GM18868 (cell line): ENCODE measurements at regions not wholly inside any gene's neighbourhood (a gene's known extent, or its start where the extent isn't known, plus 50 kb on each side); places are given as distances from the start of the nearest gene placed in this dataset.

Experiments used
- ATAC-seq: cut with Tn5 transposase; IDR thresholded peaks from one replicate; pipeline ENCODE4 v1.9.1; 2021; ENCODE audit warnings: mild to moderate bottlenecking, moderate library complexity; ENCODE audit not compliant: unreplicated experiment

DNA sequence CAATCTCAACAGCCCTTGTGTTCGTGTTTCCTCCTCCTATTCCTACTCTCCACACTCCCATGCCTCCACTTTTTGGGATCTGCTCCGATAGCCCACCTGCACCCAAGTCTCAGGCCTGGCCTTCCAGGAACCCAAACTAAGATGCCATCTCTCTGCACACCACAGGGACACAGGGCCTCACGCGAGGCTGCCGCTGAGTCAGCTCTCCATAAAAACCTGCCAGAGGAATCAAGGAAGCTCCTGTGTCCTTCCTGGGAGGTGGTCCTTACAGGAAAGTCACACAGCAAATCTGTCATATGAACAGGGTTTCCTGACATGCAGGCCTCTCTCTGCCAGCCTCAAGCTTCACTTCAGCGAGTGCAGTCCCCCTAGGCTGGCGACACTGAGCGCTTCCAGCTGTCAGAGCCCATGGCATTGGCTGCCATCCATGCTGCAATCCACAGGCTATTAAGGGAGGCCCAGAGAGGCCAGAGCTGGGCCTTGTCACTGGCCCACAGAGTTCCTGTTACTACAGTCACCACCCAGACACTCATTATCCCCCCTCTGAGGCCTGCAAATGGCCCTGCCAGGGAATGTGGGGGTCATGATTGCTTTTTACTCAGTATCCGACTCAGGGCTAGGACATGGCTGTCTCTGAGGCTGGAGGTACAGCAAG lies 151.4 kb downstream of the OAT start:
- ATAC-seq: no peak

DNA sequence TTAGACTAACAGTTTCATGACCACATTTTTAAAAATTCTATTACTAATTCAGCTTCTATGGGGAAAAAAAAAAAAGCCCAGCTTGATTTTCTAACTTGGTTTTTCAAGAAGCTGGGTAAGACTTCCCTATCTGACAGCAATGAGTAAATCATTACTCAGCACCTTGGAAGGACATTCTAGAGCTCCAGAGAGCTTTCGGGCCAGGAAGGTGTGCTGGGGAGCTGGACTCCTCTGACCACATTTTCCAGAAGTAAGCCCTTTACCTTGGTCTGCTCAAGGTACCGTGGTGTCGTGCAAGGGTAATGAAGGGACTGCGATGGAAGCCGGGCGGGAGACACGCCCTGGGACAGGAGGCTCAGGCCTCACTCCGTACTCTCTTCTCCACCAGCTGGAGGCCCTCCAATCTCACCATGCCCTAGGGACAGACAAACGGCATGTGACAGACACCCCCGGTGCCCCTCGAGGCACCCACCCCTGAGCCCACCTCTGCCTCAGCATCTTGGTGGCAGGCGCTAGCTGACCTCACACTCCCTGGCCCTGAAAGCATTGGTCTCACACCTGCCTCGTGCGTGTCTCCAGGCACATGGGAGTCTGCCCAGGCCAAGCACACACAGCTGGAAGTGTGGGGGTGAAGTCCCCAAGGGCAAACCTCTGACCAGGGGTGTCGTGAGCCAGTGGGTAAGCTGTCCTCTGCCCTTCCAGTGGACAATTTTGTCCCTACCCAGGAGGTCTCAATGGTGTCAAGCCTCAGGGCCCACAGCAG lies 152.1 kb downstream of the OAT start:
- ATAC-seq: no peak

GRCh38 chr10:124265776-124266467 lies 152.8 kb downstream of the OAT start:
- ATAC-seq: no peak

- no peak for ATAC-seq
Observed at GRCh38 chr10:124265391-124265745, 153.4 kb downstream of the OAT start.

DNA sequence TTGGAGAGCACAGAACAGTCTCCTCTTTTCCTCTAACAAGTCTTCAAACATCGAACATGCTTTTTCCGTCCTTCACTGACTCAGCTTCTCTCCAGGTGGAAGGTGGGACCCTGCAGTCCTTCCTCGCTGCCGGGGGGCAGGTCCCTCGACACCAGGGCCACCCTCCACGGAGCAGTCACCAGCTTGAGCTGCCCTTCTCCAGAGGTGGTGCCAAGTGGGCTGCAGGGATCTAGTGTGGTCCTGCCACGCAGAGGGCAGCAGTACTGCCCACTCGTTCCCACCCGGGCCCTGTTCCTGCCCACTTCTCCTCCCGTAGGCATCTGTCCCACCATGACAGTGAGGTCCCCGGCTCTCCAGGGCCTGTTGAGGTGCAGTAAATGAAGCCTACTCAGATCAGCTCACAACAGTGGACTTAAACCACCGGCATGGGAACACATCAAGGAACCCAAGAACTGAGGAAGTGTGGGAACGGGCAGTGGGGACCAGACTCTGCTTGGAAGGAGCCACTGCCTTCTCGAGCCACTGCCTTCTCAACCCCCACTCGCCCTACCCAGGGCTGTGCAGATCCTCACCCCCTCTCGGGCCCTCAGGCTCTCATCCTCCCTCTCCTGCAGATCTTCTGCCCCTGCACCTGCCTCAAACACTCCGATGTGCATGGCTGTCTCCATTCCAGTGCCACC lies 153.9 kb downstream of the OAT start:
- no peak for ATAC-seq

- no peak for ATAC-seq
Observed at GRCh38 chr10:124264271-124264670, 154.5 kb downstream of the OAT start.

DNA sequence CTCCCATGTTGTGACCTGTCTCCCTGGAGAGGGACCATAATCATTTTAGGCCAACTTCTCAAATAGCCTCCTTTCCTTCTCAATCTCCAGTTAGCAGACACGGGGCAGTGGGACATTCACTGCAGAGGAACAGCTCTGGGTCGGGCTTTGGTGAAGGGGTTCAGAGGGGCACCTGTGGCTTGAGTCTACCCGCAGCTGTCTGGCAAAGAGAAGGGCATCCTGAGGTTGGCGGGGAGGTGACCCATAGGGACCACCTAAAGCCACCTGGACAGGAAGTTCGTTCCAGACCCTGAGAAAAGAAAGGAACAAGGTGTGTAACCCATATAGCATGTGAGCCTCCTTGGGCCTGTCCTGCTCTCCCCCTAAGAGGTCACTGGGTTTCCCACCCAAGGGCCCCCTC lies 155.0 kb downstream of the OAT start:
- no peak for ATAC-seq

DNA sequence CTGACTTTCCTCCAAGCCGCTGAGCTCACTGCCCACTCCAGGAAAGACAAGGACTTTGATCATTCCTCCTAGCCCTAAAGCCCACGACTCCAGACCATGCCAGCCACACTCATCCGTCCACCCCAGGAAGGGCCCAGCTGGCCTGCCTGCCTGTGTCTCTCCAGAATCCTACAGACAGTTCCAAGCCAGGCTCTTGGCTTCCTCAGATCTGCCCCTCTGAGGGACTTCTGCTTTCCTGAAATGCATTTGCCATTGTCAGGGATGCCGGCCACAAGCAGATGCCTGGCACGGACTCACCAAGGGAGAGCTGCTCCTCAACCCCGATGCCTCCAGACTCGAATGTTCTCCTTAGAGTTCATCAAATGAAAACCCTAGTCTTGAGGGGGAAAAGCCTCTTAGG lies 155.8 kb downstream of the OAT start:
- no peak for ATAC-seq

DNA sequence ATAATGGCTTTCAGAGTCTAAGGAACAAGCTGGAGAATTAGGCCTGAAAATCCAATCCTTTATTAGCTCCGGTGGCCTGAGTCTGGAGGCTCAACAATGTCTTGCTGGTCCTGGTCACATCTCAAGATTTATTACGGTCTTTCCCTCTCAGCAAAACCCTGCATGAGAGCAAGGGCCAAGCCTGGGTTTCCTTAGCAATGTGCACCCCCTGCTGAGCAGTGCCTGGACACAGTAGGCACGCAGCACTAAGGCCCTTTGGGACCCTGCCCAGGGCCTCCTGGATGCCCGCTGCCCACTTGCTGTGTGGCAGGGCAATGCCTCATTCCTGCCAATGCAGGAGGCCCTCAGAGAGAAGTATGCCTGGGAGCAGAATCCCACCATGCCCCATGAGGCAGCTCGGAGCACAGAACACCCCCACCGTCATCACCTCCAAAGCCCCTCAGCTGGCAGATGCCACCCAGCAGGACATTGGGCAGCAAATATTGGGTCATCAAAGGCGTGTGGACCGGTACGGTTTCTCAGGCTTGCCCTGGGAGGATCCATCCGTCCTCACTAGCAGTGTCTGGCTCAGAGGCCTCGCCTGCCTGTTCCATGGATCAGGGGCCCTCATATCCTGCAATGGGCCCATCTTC lies 156.4 kb downstream of the OAT start:
- ATAC-seq: no peak

DNA sequence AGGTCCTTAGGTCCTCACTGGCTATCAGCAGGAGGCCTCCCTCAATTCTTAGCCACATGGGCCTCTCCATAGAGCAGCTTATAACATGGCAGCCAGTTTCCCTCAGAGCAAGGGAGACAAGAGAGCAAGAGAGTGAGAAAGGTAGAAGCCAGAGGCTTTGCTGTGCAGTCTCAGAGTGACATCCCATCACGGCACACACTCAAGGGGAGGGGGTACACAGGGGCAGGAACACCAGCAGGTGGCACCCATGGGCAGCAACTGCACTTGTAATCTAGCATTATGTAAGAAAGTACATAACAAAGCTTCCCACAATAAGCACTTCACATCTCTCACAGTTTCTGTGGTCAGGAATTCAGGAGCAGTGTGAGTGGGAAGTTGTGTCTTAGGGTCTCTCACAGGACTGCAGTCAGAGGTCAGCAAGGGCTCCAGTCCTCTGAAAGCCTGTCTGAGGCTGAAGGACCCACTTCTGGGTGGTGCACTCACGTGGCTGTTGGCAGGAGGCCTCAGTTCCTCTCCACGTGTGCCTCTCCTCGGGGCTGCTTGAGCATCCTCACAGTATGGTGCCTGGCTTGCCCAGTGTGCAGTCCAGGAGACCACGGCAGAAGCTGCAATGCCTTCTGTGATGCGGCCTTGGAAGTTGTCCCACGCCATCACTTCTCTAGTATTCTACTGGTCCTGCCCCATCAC lies 159.4 kb downstream of the OAT start:
- ATAC-seq: no peak

DNA sequence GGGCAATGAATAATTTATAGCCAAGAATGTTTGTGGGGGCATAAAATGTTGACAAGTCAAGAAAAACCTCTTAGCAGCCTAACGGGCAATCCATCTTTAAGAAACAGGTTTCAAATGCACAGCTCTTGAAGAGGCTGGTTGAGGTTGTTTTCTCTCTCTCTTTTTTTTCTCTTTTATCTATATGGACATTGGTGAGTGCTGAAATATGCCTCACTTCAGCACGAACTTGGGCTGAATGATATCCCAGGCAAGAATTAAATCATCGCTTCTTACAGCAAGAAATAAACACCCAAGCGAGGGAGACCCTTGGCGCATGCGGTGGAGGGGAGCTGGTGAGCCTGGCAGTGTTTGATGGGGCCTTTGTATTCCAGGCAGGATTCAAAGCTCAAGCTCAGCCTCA lies 160.9 kb downstream of the OAT start:
- no peak for ATAC-seq

GRCh38 chr10:124256151-124256550 lies 162.6 kb downstream of the OAT start:
- no peak for ATAC-seq

DNA sequence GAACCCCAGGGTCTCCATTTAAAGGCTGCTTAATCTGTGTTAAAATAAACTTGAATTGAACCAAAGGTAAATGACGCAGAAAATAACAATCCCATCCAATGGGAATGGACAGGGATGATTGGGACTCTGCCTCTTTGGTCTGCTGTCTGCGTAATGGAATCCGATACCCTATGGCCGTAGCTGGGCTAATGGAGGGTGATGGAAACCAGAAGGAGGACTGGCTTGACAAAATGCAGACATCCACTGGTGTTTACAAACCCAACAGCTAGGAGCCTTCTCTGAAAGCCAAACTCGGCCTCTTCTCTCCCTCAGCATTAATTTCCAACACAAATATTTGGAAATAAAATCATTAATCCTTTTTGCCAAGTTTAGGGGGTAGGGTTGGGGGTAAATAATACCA lies 162.2 kb upstream of the CHST15 start:
- ATAC-seq: no peak

DNA sequence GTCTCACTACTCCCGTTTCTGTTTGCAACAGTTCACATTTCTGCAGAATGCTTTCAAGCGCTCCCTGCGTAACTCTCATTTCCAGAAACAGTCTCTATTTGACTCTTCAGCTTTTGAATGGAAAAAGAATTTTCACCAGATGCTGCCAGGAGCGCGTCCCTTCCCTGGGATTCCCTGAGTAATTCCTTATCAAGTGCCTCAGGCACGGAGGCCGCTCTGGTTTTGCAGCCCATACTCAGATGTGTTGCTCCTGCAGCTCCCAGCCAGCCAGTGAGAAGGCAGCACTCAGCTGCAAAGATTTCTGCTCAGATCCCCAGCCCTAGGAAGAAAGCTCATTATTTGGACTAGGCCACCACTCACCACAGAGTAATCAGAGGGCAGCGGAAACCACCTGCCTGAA lies 161.1 kb upstream of the CHST15 start:
- no peak for ATAC-seq

- no peak for ATAC-seq
Observed at GRCh38 chr10:124253006-124253405, 159.6 kb upstream of the CHST15 start.

- ATAC-seq: no peak
Observed at GRCh38 chr10:124252097-124252715, 158.8 kb upstream of the CHST15 start.

DNA sequence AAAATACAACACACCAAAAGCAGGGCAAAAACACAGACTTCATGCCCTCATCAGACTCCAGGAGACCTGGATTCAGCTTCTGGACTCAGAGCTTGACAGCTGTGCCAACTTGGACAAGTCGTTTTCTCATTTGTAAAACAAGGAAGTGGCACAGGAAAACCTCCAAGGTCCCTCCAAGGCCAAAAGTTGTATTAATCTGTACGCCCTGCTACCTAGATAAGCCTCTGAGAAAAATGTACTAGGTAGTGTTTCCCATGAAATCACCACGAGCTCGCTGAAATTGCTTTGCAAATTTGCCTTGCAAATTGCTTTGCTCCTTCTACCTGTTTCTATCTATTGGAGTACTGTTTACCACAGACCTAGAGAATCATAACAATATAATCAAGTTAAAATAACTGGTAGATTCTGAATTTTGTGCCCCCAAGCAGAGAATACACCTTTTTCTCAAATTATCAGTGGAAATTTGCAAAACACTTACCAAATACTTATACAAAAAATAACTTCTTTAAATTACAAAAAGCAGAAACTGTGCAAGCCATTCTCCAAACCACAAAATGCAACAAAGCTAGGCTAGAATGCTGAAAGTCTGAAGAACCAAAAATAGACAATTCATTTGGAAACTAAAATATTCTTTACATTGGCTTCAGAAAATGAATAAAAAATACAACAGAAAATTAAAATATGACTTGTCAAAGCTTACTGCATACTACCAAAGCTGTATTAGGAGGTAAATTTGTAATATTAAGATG lies 158.1 kb upstream of the CHST15 start:
- no peak for ATAC-seq

GRCh38 chr10:124250506-124250905 lies 157.1 kb upstream of the CHST15 start:
- ATAC-seq: no peak

GRCh38 chr10:124249812-124250432 lies 156.5 kb upstream of the CHST15 start:
- ATAC-seq: no peak
